ENCODE measurements at regions not wholly inside any gene's neighbourhood (a gene's known extent, or its start where the extent isn't known, plus 50 kb on each side); places are given as distances from the start of the nearest gene placed in this dataset.

GRCh38 chr13:63900406-63900805, 2484.8 kb upstream of the PCDH20 start:
- Histone ChIP-seq H3K4me1 (replicated peaks) (no peaks in the 10 kb centered on the region), H3K36me3 (no peaks in the 10 kb centered on the region), H3K27ac (no peak overlapping the region), H3K27me3 (replicated peaks; ENCODE audit: insufficient read depth) (no peaks in the 10 kb centered on the region), H3K9me3 (no peaks in the 10 kb centered on the region), H3K4me3 (no peak overlapping the region)
- WGBS: 86% methylated on average over 1 of the region's 1 CpG
- TF ChIP-seq POLR2AphosphoS5 (IDR thresholded peaks at IDR 0.05) (no peak), CTCF (IDR thresholded peaks at IDR 0.05) (no peak), POLR2A (IDR thresholded peaks at IDR 0.05) (no peak)
- intact Hi-C loops (cut with DNase I): no loop called here
- DNase-seq (ENCODE audit: low spot score): no peak

GRCh38 chr13:63896321-63896720, 2480.7 kb upstream of the PCDH20 start:
- Histone ChIP-seq H3K4me3 (no peak overlapping the region), H3K27me3 (replicated peaks; ENCODE audit: insufficient read depth) (no peaks in the 10 kb centered on the region), H3K27ac (no peak overlapping the region), H3K4me1 (replicated peaks) (no peaks in the 10 kb centered on the region), H3K36me3 (no peaks in the 10 kb centered on the region), H3K9me3 (no peaks in the 10 kb centered on the region)
- intact Hi-C loops (cut with DNase I): no loop called here
- TF ChIP-seq POLR2A (IDR thresholded peaks at IDR 0.05): no peak
- no peak for DNase-seq (ENCODE audit: low spot score)

GRCh38 chr13:63882052-63882451, 2466.4 kb upstream of the PCDH20 start:
- no peak for DNase-seq (ENCODE audit: low spot score)
- H3K9me3 ChIP-seq: no peaks in the 10 kb centered on the region
- intact Hi-C loops (cut with DNase I): no loop called here
- H3K27ac ChIP-seq: no peak overlapping the region
- H3K4me1 ChIP-seq (replicated peaks): no peaks in the 10 kb centered on the region
- no peaks in the 10 kb centered on the region for H3K27me3 ChIP-seq (replicated peaks; ENCODE audit: insufficient read depth)
- H3K36me3 ChIP-seq: no peaks in the 10 kb centered on the region
- TF ChIP-seq CTCF (IDR thresholded peaks at IDR 0.05) (no peak), POLR2A (IDR thresholded peaks at IDR 0.05) (no peak)
- 82% methylated on average over 1 of the region's 1 CpG for WGBS
- no peak overlapping the region for H3K4me3 ChIP-seq

GRCh38 chr13:63880705-63881104, 2465.1 kb upstream of the PCDH20 start:
- Histone ChIP-seq H3K36me3 (no peaks in the 10 kb centered on the region), H3K4me1 (replicated peaks) (no peaks in the 10 kb centered on the region), H3K9me3 (no peaks in the 10 kb centered on the region), H3K27me3 (replicated peaks; ENCODE audit: insufficient read depth) (no peaks in the 10 kb centered on the region), H3K4me3 (no peak overlapping the region), H3K27ac (no peak overlapping the region)
- 64% methylated on average over 3 of the region's 3 CpGs for WGBS
- no peak for DNase-seq (ENCODE audit: low spot score)
- no peak for TF ChIP-seq CTCF (IDR thresholded peaks at IDR 0.05)
- TF ChIP-seq POLR2A (IDR thresholded peaks at IDR 0.05): no peak
- no peak for TF ChIP-seq POLR2AphosphoS5 (IDR thresholded peaks at IDR 0.05)
- intact Hi-C loops (cut with DNase I): no loop called here

GRCh38 chr13:63873936-63874335, 2458.3 kb upstream of the PCDH20 start:
- intact Hi-C loops (cut with DNase I): no loop called here
- 89% methylated on average over 5 of the region's 5 CpGs for WGBS
- Histone ChIP-seq H3K27ac (no peak overlapping the region), H3K36me3 (no peaks in the 10 kb centered on the region), H3K4me3 (no peak overlapping the region), H3K4me1 (replicated peaks) (no peaks in the 10 kb centered on the region), H3K27me3 (replicated peaks; ENCODE audit: insufficient read depth) (no peaks in the 10 kb centered on the region), H3K9me3 (no peaks in the 10 kb centered on the region)
- no peak for DNase-seq (ENCODE audit: low spot score)
- TF ChIP-seq POLR2AphosphoS5 (IDR thresholded peaks at IDR 0.05) (no peak), POLR2A (IDR thresholded peaks at IDR 0.05) (no peak)

- TF ChIP-seq POLR2AphosphoS5 (IDR thresholded peaks at IDR 0.05) (no peak), POLR2A (IDR thresholded peaks at IDR 0.05) (no peak), CTCF (IDR thresholded peaks at IDR 0.05) (no peak)
- WGBS: 81% methylated on average over 3 of the region's 3 CpGs
- Histone ChIP-seq H3K4me3 (no peak overlapping the region), H3K36me3 (no peaks in the 10 kb centered on the region), H3K27ac (no peak overlapping the region), H3K27me3 (replicated peaks; ENCODE audit: insufficient read depth) (no peaks in the 10 kb centered on the region), H3K9me3 (no peaks in the 10 kb centered on the region), H3K4me1 (replicated peaks) (no peaks in the 10 kb centered on the region)
- intact Hi-C loops (cut with DNase I): no loop called here
- DNase-seq (ENCODE audit: low spot score): no peak
These were observed 2448.7 kb upstream of the PCDH20 start for GRCh38 chr13:63864171-63864902.

Data from prostate gland (tissue), 2 donors.